H1 (cell line): ENCODE measurements at regions not wholly inside any gene's neighbourhood (a gene's known extent, or its start where the extent isn't known, plus 50 kb on each side); places are given as distances from the start of the nearest gene placed in this dataset.

ENCODE experiments used
- CTCF ChIA-PET: fragments of 300-600 bp; sonication (Branson Sonifier 250); formaldehyde crosslinking; loops from one replicate; lab custom pipeline; 2021; ENCODE audit not compliant: partially characterized antibody; lab: Charles Lee
- POLR2A ChIA-PET: fragments of 300-600 bp; sonication (Branson Sonifier 250); formaldehyde crosslinking; loops from one replicate; lab custom pipeline; 2021; ENCODE audit warnings: inconsistent platforms; ENCODE audit not compliant: partially characterized antibody; lab: Charles Lee
- DNase-seq, 2 experiments: peaks; one replicate each; pipeline versions ENCODE4 v3.0.0 to v3.0.0-alpha.2; 2010 to 2022; ENCODE audit warnings: low spot score in 2 of 2, low read depth in 1 of 2, mixed read lengths in 1 of 2
- FAIRE-seq: peaks from 2 replicates; lab custom pipeline; 2011; peaks lifted over from hg19 to GRCh38; lab: Jason Lieb, UNC
- H2AFZ ChIP-seq: 2 replicates; pipeline ENCODE4 v1.8.1; 2012; ENCODE audit warnings: low read length, inconsistent platforms
- H2AK5ac ChIP-seq: 2 replicates; pipeline ENCODE4 v1.6.1; 2013; ENCODE audit warnings: low read depth, low read length
- H2BK120ac ChIP-seq: replicated peaks from 2 replicates; pipeline ENCODE3; 2013; ENCODE audit warnings: low read depth, low read length, inconsistent platforms
- H2BK12ac ChIP-seq: 2 replicates; pipeline ENCODE4 v1.6.1; 2013; ENCODE audit warnings: low read depth, low read length
- H2BK15ac ChIP-seq: 2 replicates; pipeline ENCODE4 v1.6.1; 2013; ENCODE audit warnings: low read length
- H2BK20ac ChIP-seq: 2 replicates; pipeline ENCODE4 v1.6.1; 2013; ENCODE audit warnings: low read length
- H2BK5ac ChIP-seq: 2 replicates; pipeline ENCODE4 v1.6.1; 2013; ENCODE audit warnings: low read depth, low read length
- H3K14ac ChIP-seq: 2 replicates; pipeline ENCODE4 v1.6.1; 2013; ENCODE audit warnings: inconsistent platforms; ENCODE audit not compliant: insufficient read length
- H3K18ac ChIP-seq: 2 replicates; pipeline ENCODE4 v1.6.1; 2013; ENCODE audit warnings: low read length; ENCODE audit errors: extremely low read depth
- H3K23ac ChIP-seq: 2 replicates; pipeline ENCODE4 v1.6.1; 2013; ENCODE audit warnings: inconsistent platforms; ENCODE audit not compliant: insufficient read length
- H3K23me2 ChIP-seq: 2 replicates; pipeline ENCODE4 v1.6.1; 2013; ENCODE audit warnings: low read depth, low read length
- H3K27ac ChIP-seq: 2 replicates; pipeline ENCODE4 v1.6.1; 2011; ENCODE audit warnings: low read depth, low read length, inconsistent platforms
- H3K27me3 ChIP-seq, 4 experiments: replicated peaks in 1 of 4; 1 replicate in 1 of 4; 2 replicates in 3 of 4; pipeline versions ENCODE4 v1.6.1 to v1.8.1; 2011 to 2013; ENCODE audit warnings: low read length in 3 of 4, mild to moderate bottlenecking in 3 of 4, inconsistent platforms in 2 of 4, mixed read lengths in 2 of 4, moderate library complexity in 1 of 4; ENCODE audit not compliant: control insufficient read depth in 3 of 4, insufficient read depth in 3 of 4; ENCODE audit errors: extremely low read depth in 1 of 4
- H3K36me3 ChIP-seq, 4 experiments: 2 replicates each; pipeline versions ENCODE4 v1.6.1 to v1.8.1; 2011 to 2013; ENCODE audit warnings: mild to moderate bottlenecking in 4 of 4, low read length in 3 of 4, moderate library complexity in 2 of 4, control low read depth in 1 of 4, inconsistent platforms in 1 of 4; ENCODE audit not compliant: insufficient read depth in 4 of 4, control insufficient read depth in 2 of 4
- H3K4ac ChIP-seq: replicated peaks from 2 replicates; pipeline ENCODE3; 2013; ENCODE audit warnings: low read length, low read depth, mixed read lengths, inconsistent platforms; ENCODE audit not compliant: insufficient read length
- H3K4me1 ChIP-seq, 4 experiments: replicated peaks in 1 of 4; 1 replicate in 1 of 4; 2 replicates in 3 of 4; pipeline versions ENCODE4 v1.6.1 to v1.8.1; 2011 to 2013; ENCODE audit warnings: low read length in 3 of 4, inconsistent platforms in 2 of 4, mixed read lengths in 1 of 4; ENCODE audit not compliant: insufficient read depth in 4 of 4, control insufficient read depth in 3 of 4
- H3K4me2 ChIP-seq, 2 experiments: 2 replicates each; pipeline versions ENCODE4 v1.6.1 to v1.8.1; 2011 to 2013; ENCODE audit warnings: low read depth in 2 of 2, low read length in 2 of 2, control low read depth in 1 of 2, inconsistent platforms in 1 of 2, mild to moderate bottlenecking in 1 of 2; ENCODE audit not compliant: insufficient read depth in 1 of 2
- H3K4me3 ChIP-seq, 4 experiments: fragments of 200-600, 300-600 bp in 1 of 4; sonication (generic), shearing (Covaris generic), sonication (Bioruptor Twin) in 1 of 4; 2 replicates each; pipeline versions ENCODE4 v1.5.1 to v1.8.1; 2011 to 2016; ENCODE audit warnings: low read length in 4 of 4, low read depth in 3 of 4, control low read depth in 2 of 4, inconsistent platforms in 2 of 4, mild to moderate bottlenecking in 2 of 4, mixed read lengths in 1 of 4, moderate library complexity in 1 of 4; ENCODE audit not compliant: insufficient read depth in 2 of 4; ENCODE audit errors: extremely low read depth in 1 of 4
- H3K56ac ChIP-seq: replicated peaks from 2 replicates; pipeline ENCODE3; 2013; ENCODE audit warnings: low read depth, mild to moderate bottlenecking, mixed read lengths, low read length, inconsistent platforms; ENCODE audit not compliant: insufficient read length
- H3K79me1 ChIP-seq: 2 replicates; pipeline ENCODE4 v1.6.1; 2013; ENCODE audit warnings: low read depth, low read length, control low read depth
- H3K79me2 ChIP-seq, 2 experiments: 2 replicates each; pipeline versions ENCODE4 v1.6.1 to v1.8.1; 2012 to 2013; ENCODE audit warnings: low read length in 2 of 2, mild to moderate bottlenecking in 2 of 2, inconsistent platforms in 1 of 2; ENCODE audit not compliant: insufficient read depth in 2 of 2, control insufficient read depth in 1 of 2
- H3K9ac ChIP-seq, 4 experiments: replicated peaks in 1 of 4; 1 replicate in 1 of 4; 2 replicates in 3 of 4; pipeline versions ENCODE4 v1.6.1 to v1.8.1; 2011 to 2013; ENCODE audit warnings: low read depth in 3 of 4, low read length in 3 of 4, control low read depth in 2 of 4, mild to moderate bottlenecking in 2 of 4, moderate library complexity in 2 of 4, inconsistent platforms in 1 of 4; ENCODE audit errors: extremely low read depth in 1 of 4
- H3K9me3 ChIP-seq, 2 experiments: 2 replicates each; pipeline versions ENCODE4 v1.6.1 to v1.8.1; 2012 to 2013; ENCODE audit warnings: mild to moderate bottlenecking in 2 of 2, moderate library complexity in 2 of 2, control low read depth in 1 of 2, inconsistent platforms in 1 of 2, low read depth in 1 of 2, low read length in 1 of 2, mixed read lengths in 1 of 2; ENCODE audit not compliant: insufficient read depth in 2 of 2
- H4K20me1 ChIP-seq, 2 experiments: replicated peaks in 1 of 2; 2 replicates each; pipeline versions ENCODE3 to v1.8.1; 2011 to 2013; ENCODE audit warnings: inconsistent platforms in 2 of 2, low read length in 2 of 2, mild to moderate bottlenecking in 1 of 2; ENCODE audit not compliant: insufficient read depth in 2 of 2, control insufficient read depth in 1 of 2
- H4K5ac ChIP-seq: 2 replicates; pipeline ENCODE4 v1.6.1; 2013; ENCODE audit warnings: low read length, low read depth, mixed read lengths, inconsistent platforms; ENCODE audit not compliant: insufficient read length
- H4K8ac ChIP-seq: 2 replicates; pipeline ENCODE4 v1.8.0; 2013; ENCODE audit warnings: mild to moderate bottlenecking, moderate library complexity, low read length, inconsistent platforms; ENCODE audit not compliant: insufficient read depth; ENCODE audit errors: extremely low read depth
- H4K91ac ChIP-seq: replicated peaks from 2 replicates; pipeline ENCODE3; 2013; ENCODE audit warnings: low read length, mixed read lengths, inconsistent platforms; ENCODE audit not compliant: insufficient read length
- CBX5 ChIP-seq: fragments of 300-800, 300-1000 bp; sonication (generic); IDR thresholded peaks from 2 replicates; pipeline ENCODE4 v1.7.1; 2016; ENCODE audit warnings: antibody characterized with exemption, low read length, low read depth
- CBX8 ChIP-seq: fragments of 300-800, 300-1000 bp; sonication (generic); IDR thresholded peaks from 2 replicates; pipeline ENCODE4 v1.7.1; 2016; ENCODE audit warnings: low read depth, low read length, borderline replicate concordance
- CHD2 ChIP-seq: IDR thresholded peaks from 2 replicates; pipeline ENCODE4 v1.6.1; 2012; ENCODE audit warnings: low read length, improper control_type of control experiment
- EZH2 ChIP-seq: fragments of 200-600 bp; sonication (generic); IDR thresholded peaks from 2 replicates; pipeline ENCODE4 v1.7.1; 2012; ENCODE audit warnings: low read depth, mild to moderate bottlenecking, moderate library complexity, low read length, inconsistent platforms; ENCODE audit not compliant: severe bottlenecking
- FOSL1 ChIP-seq: IDR thresholded peaks from 2 replicates; pipeline ENCODE4 v1.6.1; 2011; ENCODE audit warnings: mild to moderate bottlenecking, low read depth, low read length, moderate library complexity; ENCODE audit not compliant: insufficient read depth
- JUND ChIP-seq: IDR thresholded peaks from 2 replicates; pipeline ENCODE4 v1.6.1; 2011; ENCODE audit warnings: mild to moderate bottlenecking, improper control_type of control experiment, low read length
- RFX5 ChIP-seq: IDR thresholded peaks from 2 replicates; pipeline ENCODE4 v1.6.1; 2011; ENCODE audit warnings: low read depth, low read length, improper control_type of control experiment, borderline replicate concordance
- RNF2 ChIP-seq: fragments of 200-900, 300-1000 bp; sonication (generic); IDR thresholded peaks from 2 replicates; pipeline ENCODE4 v1.7.1; 2016; ENCODE audit warnings: borderline replicate concordance, low read depth, mild to moderate bottlenecking, antibody characterized with exemption, low read length; ENCODE audit not compliant: poor library complexity, severe bottlenecking; ENCODE audit errors: missing control alignments
- SAP30 ChIP-seq: fragments of 300-600 bp; sonication (generic); IDR thresholded peaks from 2 replicates; pipeline ENCODE4 v1.7.1; 2012; ENCODE audit warnings: low read length, moderate library complexity, mild to moderate bottlenecking, inconsistent platforms; ENCODE audit not compliant: insufficient read depth, insufficient replicate concordance
- SRF ChIP-seq: IDR thresholded peaks from 2 replicates; pipeline ENCODE4 v1.6.1; 2011; ENCODE audit warnings: mild to moderate bottlenecking, low read depth, low read length, moderate library complexity
- TBP ChIP-seq: IDR thresholded peaks from 2 replicates; pipeline ENCODE4 v1.6.1; 2011; ENCODE audit warnings: low read depth, low read length, improper control_type of control experiment
- WGBS, 2 experiments: shearing (Covaris generic) in 1 of 2; methylation state at CpG; one replicate each; pipeline versions ENCODE4 v1.1.6 to v1.1.7; 2013 to 2015; ENCODE audit warnings: low lambda C conversion rate in 2 of 2, mixed read lengths in 2 of 2, inconsistent platforms in 1 of 2, low coverage in 1 of 2, missing lambda C conversion rate in 1 of 2; ENCODE audit not compliant: insufficient replicate concordance in 2 of 2, insufficient coverage in 1 of 2, insufficient read length in 1 of 2; ENCODE audit errors: extremely low coverage in 1 of 2, missing lambda C conversion rate in 1 of 2; 5-methylcytosine and 5-hydroxymethylcytosine counted together

DNA sequence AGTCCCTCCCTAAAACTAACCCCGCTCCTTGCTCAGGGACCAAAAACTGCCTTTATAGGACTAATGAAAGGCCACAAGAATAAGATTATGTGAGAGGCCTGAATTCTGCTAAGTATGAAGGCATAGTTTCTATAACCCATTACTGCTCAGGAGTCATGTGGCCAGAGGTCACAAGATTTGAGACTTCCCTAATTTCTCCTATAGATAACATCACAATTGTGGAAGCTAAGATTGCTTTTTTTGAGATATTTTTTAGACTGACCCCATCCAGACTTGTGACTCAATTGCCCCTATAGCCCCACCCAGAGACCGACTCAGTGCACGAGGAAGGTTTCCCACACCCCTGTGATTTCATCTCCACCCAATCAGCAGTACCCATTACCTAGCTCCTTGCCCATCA is 504.1 kb upstream of the GOT2 start:
- H3K9ac ChIP-seq = no peak overlapping the region
- H3K4me1 ChIP-seq = peaks cover 0 to 12% (median 3%) of the 10 kb centered on the region in 4 experiments; a peak in 2 of 7 replicates
- POLR2A ChIA-PET = no interaction called here
- no peaks in the 10 kb centered on the region for H4K20me1 ChIP-seq
- H3K79me1 ChIP-seq = no peaks in the 10 kb centered on the region
- H2BK120ac ChIP-seq = no peak overlapping the region
- H3K79me2 ChIP-seq = no peaks in the 10 kb centered on the region
- H3K4me3 ChIP-seq = no peak overlapping the region
- H3K36me3 ChIP-seq = no peaks in the 10 kb centered on the region
- no peak overlapping the region for H4K8ac ChIP-seq
- H3K9me3 ChIP-seq = no peaks in the 10 kb centered on the region
- no peak overlapping the region for H2AFZ ChIP-seq
- no peak overlapping the region for H2BK20ac ChIP-seq
- no peak overlapping the region for H3K4ac ChIP-seq
- H3K23me2 ChIP-seq = no peaks in the 10 kb centered on the region
- H3K27me3 ChIP-seq = no peaks in the 10 kb centered on the region
- H2BK12ac ChIP-seq = no peak overlapping the region
- CTCF ChIA-PET = interaction anchor here (0.7 kb wide), 2 partner anchors 9 to 12 kb away, joined by 3 to 5 read pairs; no protein-coding TSS in a partner anchor
- no peak overlapping the region for H2BK5ac ChIP-seq
- H4K5ac ChIP-seq = no peak overlapping the region
- DNase-seq (no peak), FAIRE-seq (no peak)
- no peak overlapping the region for H4K91ac ChIP-seq
- H2BK15ac ChIP-seq = no peak overlapping the region
- H3K4me2 ChIP-seq = no peak overlapping the region
- TF ChIP-seq CBX8 (no peak), RNF2 (no peak), CHD2 (no peak), EZH2 (no peak), FOSL1 (no peak), TBP (no peak), JUND (no peak), SRF (no peak), SAP30 (no peak), RFX5 (no peak), CBX5 (no peak)
- 89% methylated on average over 3 of the region's 3 CpGs; no CpG with 5 or more reads in 1 of the 2 experiments for WGBS, 2 experiments
- no peak overlapping the region for H2AK5ac ChIP-seq
- no peak overlapping the region for H3K23ac ChIP-seq
- no peak overlapping the region for H3K14ac ChIP-seq
- no peak overlapping the region for H3K56ac ChIP-seq
- no peak overlapping the region for H3K27ac ChIP-seq
- H3K18ac ChIP-seq = no peak overlapping the region
